SKM-1 treated with dmso at 0.1 percent for 144 hours (cell line): ENCODE measurements at regions not wholly inside any gene's neighbourhood (a gene's known extent, or its start where the extent isn't known, plus 50 kb on each side); places are given as distances from the start of the nearest gene placed in this dataset.

Experiments used
- DNase-seq: peaks from one replicate; lab custom pipeline; 2025; ENCODE audit not compliant: unreplicated experiment; lab: John Stamatoyannopoulos, UW

GRCh38 chr11:42271306-42271705 is 811.9 kb upstream of the LRRC4C start:
- peak; percentile 8 for DNase-seq

GRCh38 chr11:42273977-42274376 is 814.5 kb upstream of the LRRC4C start:
- no peak for DNase-seq

- DNase-seq, result no peak
Measured at GRCh38 chr11:42296910-42297309, 837.5 kb upstream of the LRRC4C start.

- DNase-seq, result no peak
Measured at GRCh38 chr11:42299780-42300179, 840.3 kb upstream of the LRRC4C start.

GRCh38 chr11:42301777-42302176 is 842.3 kb upstream of the LRRC4C start:
- no peak for DNase-seq

- no peak for DNase-seq
Measured at GRCh38 chr11:42311514-42311913, 852.1 kb upstream of the LRRC4C start.

- no peak for DNase-seq
Measured at GRCh38 chr11:42311944-42312343, 852.5 kb upstream of the LRRC4C start.

- no peak for DNase-seq
Measured at GRCh38 chr11:42315267-42315666, 855.8 kb upstream of the LRRC4C start.

GRCh38 chr11:42315846-42316245 is 856.4 kb upstream of the LRRC4C start:
- DNase-seq, result no peak

- DNase-seq, result no peak
Measured at GRCh38 chr11:42319921-42320320, 860.5 kb upstream of the LRRC4C start.

- no peak for DNase-seq
Measured at GRCh38 chr11:42329929-42330565, 870.6 kb upstream of the LRRC4C start.

GRCh38 chr11:42337786-42338455 is 878.5 kb upstream of the LRRC4C start:
- DNase-seq, result no peak

GRCh38 chr11:42344204-42344792 is 884.8 kb upstream of the LRRC4C start:
- no peak for DNase-seq

GRCh38 chr11:42345933-42346332 is 886.5 kb upstream of the LRRC4C start:
- no peak for DNase-seq

- DNase-seq, result no peak
Measured at GRCh38 chr11:42363701-42364100, 904.2 kb upstream of the LRRC4C start.

GRCh38 chr11:42390116-42390515 is 921.7 kb upstream of the API5 start:
- DNase-seq, result no peak

- DNase-seq, result no peak
Measured at GRCh38 chr11:42397483-42397882, 914.3 kb upstream of the API5 start.

- DNase-seq, result no peak
Measured at GRCh38 chr11:42407341-42407740, 904.5 kb upstream of the API5 start.

- peak; percentile 46 for DNase-seq
Measured at GRCh38 chr11:42410251-42410955, 901.4 kb upstream of the API5 start.

- DNase-seq, result no peak
Measured at GRCh38 chr11:42412590-42412989, 899.2 kb upstream of the API5 start.

GRCh38 chr11:42417691-42418090 is 894.1 kb upstream of the API5 start:
- no peak for DNase-seq

GRCh38 chr11:42422090-42422489 is 889.7 kb upstream of the API5 start:
- DNase-seq, result no peak
